PC-9 (cell line): ENCODE measurements at regions not wholly inside any gene's neighbourhood (a gene's known extent, or its start where the extent isn't known, plus 50 kb on each side); places are given as distances from the start of the nearest gene placed in this dataset.

Experiments used
- BruUV-seq: library from RNA; stranded (reverse); fragments of 400-500 nt; replicated peaks from 2 replicates; lab custom pipeline; 2021; lab: Mats Ljungman, UMichigan
- CTCF ChIA-PET: fragments of 300-600 bp; sonication (Branson Sonifier 250); formaldehyde crosslinking; loops from one replicate; lab custom pipeline; 2022; ENCODE audit warnings: antibody characterized with exemption; lab: Charles Lee
- POLR2A ChIA-PET: fragments of 300-600 bp; sonication (Branson Sonifier 250); formaldehyde crosslinking; loops from one replicate; lab custom pipeline; 2022; ENCODE audit warnings: antibody characterized with exemption; ENCODE audit not compliant: unreplicated experiment; lab: Charles Lee
- DNase-seq, 2 experiments: peaks; one replicate each; pipeline versions ENCODE4 v3.0.0 to v3.0.0-alpha.2; 2015 to 2022; ENCODE audit warnings: mixed read lengths in 1 of 2
- H2AFZ ChIP-seq: fragments of 200-600 bp; sonication (generic); 2 replicates; pipeline ENCODE4 v1.8.1; 2017; ENCODE audit warnings: antibody characterized with exemption
- H3F3A ChIP-seq: fragments of 200-600 bp; sonication (generic); 2 replicates; pipeline ENCODE4 v1.8.1; 2017; ENCODE audit warnings: antibody characterized with exemption, mild to moderate bottlenecking, low read depth; ENCODE audit not compliant: insufficient read depth
- H3K27ac ChIP-seq: fragments of 200-600 bp; sonication (generic); 2 replicates; pipeline ENCODE4 v1.6.1; 2016; ENCODE audit warnings: mixed run types
- H3K27me3 ChIP-seq: fragments of 200-600 bp; sonication (generic); 2 replicates; pipeline ENCODE4 v1.6.1; 2016; ENCODE audit warnings: low read depth, mixed run types; ENCODE audit not compliant: insufficient read depth
- H3K36me3 ChIP-seq: fragments of 200-600 bp; sonication (generic); 2 replicates; pipeline ENCODE4 v1.6.1; 2016; ENCODE audit warnings: low read depth, mixed run types
- H3K4me1 ChIP-seq: fragments of 200-600 bp; sonication (generic); replicated peaks from 2 replicates; pipeline ENCODE4 v1.6.1; 2016; ENCODE audit warnings: mixed run types; ENCODE audit not compliant: insufficient read depth
- H3K4me2 ChIP-seq: fragments of 200-600 bp; sonication (generic); 2 replicates; pipeline ENCODE4 v1.6.1; 2017; ENCODE audit warnings: mixed run types
- H3K4me3 ChIP-seq: fragments of 200-600 bp; sonication (generic); 2 replicates; pipeline ENCODE4 v1.6.1; 2016; ENCODE audit warnings: mixed run types
- H3K79me2 ChIP-seq: fragments of 200-600 bp; sonication (generic); 2 replicates; pipeline ENCODE4 v1.6.1; 2017; ENCODE audit warnings: low read depth, mixed run types
- H3K9me2 ChIP-seq: fragments of 200-600 bp; sonication (generic); 2 replicates; pipeline ENCODE4 v1.8.1; 2017; ENCODE audit warnings: mild to moderate bottlenecking; ENCODE audit not compliant: insufficient read depth
- H3K9me3 ChIP-seq: fragments of 200-600 bp; sonication (generic); 2 replicates; pipeline ENCODE4 v1.8.1; 2016; ENCODE audit warnings: low read depth; ENCODE audit not compliant: insufficient read depth
- H4K20me1 ChIP-seq: fragments of 200-600 bp; sonication (generic); 2 replicates; pipeline ENCODE4 v1.8.1; 2017; ENCODE audit not compliant: insufficient read depth
- EZH2 ChIP-seq: fragments of 200-600 bp; sonication (generic); IDR thresholded peaks from 2 replicates; pipeline ENCODE4 v1.8.0; 2017; ENCODE audit warnings: antibody characterized with exemption, low read depth
- intact Hi-C: fragments of 100-400 bp; cut with micrococcal nuclease; formaldehyde crosslinking; loops from one replicate; pipeline ENCODE4 v1.10.0; 2022; ENCODE audit not compliant: unreplicated experiment
- TF ChIP-seq, protein P1 (sequence below): fragments of 200-600 bp; sonication (generic); conservative IDR thresholded peaks from 2 replicates; pipeline ENCODE4 v1.6.1; 2017; ENCODE audit warnings: mixed run types, antibody characterized with exemption, mild to moderate bottlenecking, moderate library complexity

DNA sequence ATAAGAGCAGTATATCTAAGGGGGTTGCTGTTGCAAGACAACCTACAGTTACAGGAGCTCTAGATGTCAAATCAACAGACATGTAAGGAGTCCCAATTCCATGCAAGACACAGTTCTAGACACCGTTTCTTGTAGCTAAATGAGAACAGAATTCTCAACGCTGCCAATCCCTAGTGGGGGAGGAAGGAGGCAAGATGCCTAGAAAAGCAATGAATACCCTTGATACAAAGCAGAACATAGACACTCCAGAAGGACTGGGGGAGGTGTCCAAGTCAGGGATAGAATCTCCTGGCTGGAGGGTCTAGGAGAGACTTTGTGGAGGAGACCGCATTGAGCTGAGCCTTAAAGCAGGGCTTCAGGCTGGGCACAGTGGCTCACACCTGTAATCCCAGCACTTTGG, 280.2 kb downstream of the BUD13 start:
- Histone ChIP-seq H3F3A (no peaks in the 10 kb centered on the region), H3K36me3 (no peaks in the 10 kb centered on the region), H3K9me2 (no peaks in the 10 kb centered on the region), H3K27ac (no peak overlapping the region), H3K79me2 (no peaks in the 10 kb centered on the region), H3K27me3 (peaks cover 74% of the 10 kb centered on the region), H4K20me1 (no peaks in the 10 kb centered on the region), H3K9me3 (no peaks in the 10 kb centered on the region), H3K4me3 (no peak overlapping the region), H3K4me2 (no peak overlapping the region), H2AFZ (no peak overlapping the region), H3K4me1 (no peaks in the 10 kb centered on the region)
- TF ChIP-seq, protein P1, sequence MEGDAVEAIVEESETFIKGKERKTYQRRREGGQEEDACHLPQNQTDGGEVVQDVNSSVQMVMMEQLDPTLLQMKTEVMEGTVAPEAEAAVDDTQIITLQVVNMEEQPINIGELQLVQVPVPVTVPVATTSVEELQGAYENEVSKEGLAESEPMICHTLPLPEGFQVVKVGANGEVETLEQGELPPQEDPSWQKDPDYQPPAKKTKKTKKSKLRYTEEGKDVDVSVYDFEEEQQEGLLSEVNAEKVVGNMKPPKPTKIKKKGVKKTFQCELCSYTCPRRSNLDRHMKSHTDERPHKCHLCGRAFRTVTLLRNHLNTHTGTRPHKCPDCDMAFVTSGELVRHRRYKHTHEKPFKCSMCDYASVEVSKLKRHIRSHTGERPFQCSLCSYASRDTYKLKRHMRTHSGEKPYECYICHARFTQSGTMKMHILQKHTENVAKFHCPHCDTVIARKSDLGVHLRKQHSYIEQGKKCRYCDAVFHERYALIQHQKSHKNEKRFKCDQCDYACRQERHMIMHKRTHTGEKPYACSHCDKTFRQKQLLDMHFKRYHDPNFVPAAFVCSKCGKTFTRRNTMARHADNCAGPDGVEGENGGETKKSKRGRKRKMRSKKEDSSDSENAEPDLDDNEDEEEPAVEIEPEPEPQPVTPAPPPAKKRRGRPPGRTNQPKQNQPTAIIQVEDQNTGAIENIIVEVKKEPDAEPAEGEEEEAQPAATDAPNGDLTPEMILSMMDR, result no peak
- TF ChIP-seq EZH2, result no peak
- CTCF ChIA-PET, result no interaction called here
- DNase-seq, result no peak
- intact Hi-C loops, result no loop called here
- POLR2A ChIA-PET, result no interaction called here
- no TSS peak for BruUV-seq

DNA sequence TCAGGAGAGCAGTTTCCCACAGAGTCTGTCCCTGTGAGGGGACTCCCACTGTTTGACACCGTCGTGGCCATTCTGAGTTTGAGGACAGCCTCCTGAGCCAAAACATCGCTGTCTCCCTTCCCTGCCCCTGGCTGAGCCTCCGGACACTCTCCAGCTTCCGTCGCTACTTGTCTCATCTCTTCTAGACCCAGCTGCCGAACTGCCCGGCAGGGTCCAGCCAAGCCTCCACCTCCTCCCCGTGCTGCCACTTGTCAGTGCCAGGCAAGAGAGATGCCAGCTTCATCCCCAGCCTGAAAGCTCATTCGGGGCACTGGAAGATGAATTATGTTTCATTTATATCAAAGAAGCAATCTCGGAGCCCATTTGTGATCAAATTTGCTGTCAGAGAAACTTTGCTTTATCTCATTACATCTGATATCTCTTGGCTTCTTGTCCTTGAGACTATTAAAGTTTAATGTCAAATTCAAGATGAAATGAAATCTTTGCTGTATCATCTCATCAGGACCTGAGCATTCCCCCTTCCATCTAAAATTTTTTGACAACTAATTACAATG, 283.9 kb downstream of the BUD13 start:
- no peak for DNase-seq
- Histone ChIP-seq H2AFZ (no peak overlapping the region), H4K20me1 (no peaks in the 10 kb centered on the region), H3F3A (no peaks in the 10 kb centered on the region), H3K9me2 (no peaks in the 10 kb centered on the region), H3K27me3 (peaks cover 81% of the 10 kb centered on the region), H3K4me1 (no peaks in the 10 kb centered on the region), H3K79me2 (no peaks in the 10 kb centered on the region), H3K27ac (no peak overlapping the region), H3K9me3 (no peaks in the 10 kb centered on the region), H3K4me2 (no peak overlapping the region), H3K36me3 (no peaks in the 10 kb centered on the region), H3K4me3 (no peak overlapping the region)
- POLR2A ChIA-PET, result no interaction called here
- CTCF ChIA-PET, result no interaction called here
- intact Hi-C loops, result no loop called here
- TF ChIP-seq EZH2, result no peak
- TF ChIP-seq, protein P1, result no peak
- BruUV-seq, result no TSS peak

DNA sequence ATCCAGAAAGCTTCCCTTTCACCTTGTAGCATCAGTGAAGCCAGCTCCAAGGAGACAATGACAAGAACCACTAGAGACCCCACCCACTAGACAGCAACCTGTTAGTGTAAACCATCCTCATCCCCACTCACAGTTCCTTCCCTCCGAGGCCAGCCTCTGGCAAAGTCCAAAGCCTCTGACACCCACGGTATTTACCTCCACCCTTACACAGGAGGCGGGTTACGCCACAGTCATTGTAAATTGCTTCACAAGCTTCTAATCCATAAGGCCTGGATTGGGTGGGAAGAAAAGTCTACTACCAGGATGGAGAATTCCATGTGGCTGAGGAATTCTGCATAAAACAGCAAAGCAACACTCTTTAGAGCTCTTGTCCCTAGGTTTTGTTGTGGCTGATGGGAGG, 287.4 kb downstream of the BUD13 start:
- ChIA-PET CTCF (no interaction called here), POLR2A (no interaction called here)
- Histone ChIP-seq H3K9me3 (no peaks in the 10 kb centered on the region), H3K27me3 (peaks cover 72% of the 10 kb centered on the region), H3K79me2 (no peaks in the 10 kb centered on the region), H3K4me3 (no peak overlapping the region), H3K27ac (no peak overlapping the region), H3K4me2 (no peak overlapping the region), H3K9me2 (no peaks in the 10 kb centered on the region), H3K4me1 (no peaks in the 10 kb centered on the region), H2AFZ (no peak overlapping the region), H3F3A (no peaks in the 10 kb centered on the region), H4K20me1 (no peaks in the 10 kb centered on the region), H3K36me3 (no peaks in the 10 kb centered on the region)
- no TSS peak for BruUV-seq
- intact Hi-C loops, result no loop called here
- TF ChIP-seq, protein P1, result no peak
- no peak for TF ChIP-seq EZH2
- no peak for DNase-seq
